Endothelial cell of umbilical vein (primary cell): ENCODE measurements at regions not wholly inside any gene's neighbourhood (a gene's known extent, or its start where the extent isn't known, plus 50 kb on each side); places are given as distances from the start of the nearest gene placed in this dataset.

Experiments used
- BruUV-seq: library from RNA; stranded (reverse); fragments of 400-500 nt; replicated peaks from 2 replicates; lab custom pipeline; 2021; lab: Mats Ljungman, UMichigan
- CTCF ChIA-PET: fragments of 300-600, 350-600 bp; sonication (Branson Sonifier 250); formaldehyde crosslinking; loops from one replicate; lab custom pipeline; 2021; ENCODE audit warnings: antibody characterized with exemption, inconsistent platforms; lab: Charles Lee
- POLR2A ChIA-PET: fragments of 300-600, 350-600 bp; sonication (Branson Sonifier 250); formaldehyde crosslinking; loops from one replicate; lab custom pipeline; 2021; ENCODE audit warnings: antibody characterized with exemption, inconsistent platforms; lab: Charles Lee
- DNase-seq: peaks from one replicate; pipeline ENCODE4 v3.0.0-alpha.2; 2011; ENCODE audit warnings: low read depth, low spot score
- FAIRE-seq: peaks from 2 replicates; lab custom pipeline; 2011; peaks lifted over from hg19 to GRCh38; lab: Jason Lieb, UNC
- H2AFZ ChIP-seq: 2 replicates; pipeline ENCODE4 v1.6.0; 2012; ENCODE audit warnings: low read depth, low read length, control low read depth, inconsistent platforms
- H3K27ac ChIP-seq: 2 replicates; pipeline ENCODE4 v1.5.1; 2011; ENCODE audit warnings: low read depth, mild to moderate bottlenecking, control low read depth, low read length, moderate library complexity; ENCODE audit not compliant: insufficient read depth
- H3K27me3 ChIP-seq, 2 experiments: 2 replicates each; pipeline versions ENCODE4 v1.6.0 to v1.6.1; 2011; ENCODE audit warnings: low read length in 2 of 2, mixed read lengths in 1 of 2; ENCODE audit not compliant: control insufficient read depth in 2 of 2, insufficient read depth in 2 of 2
- H3K36me3 ChIP-seq, 2 experiments: 2 replicates in 1 of 2; 3 replicates in 1 of 2; pipeline ENCODE4 v1.5.1; 2011; ENCODE audit warnings: low read length in 2 of 2, mild to moderate bottlenecking in 1 of 2, moderate library complexity in 1 of 2; ENCODE audit not compliant: control insufficient read depth in 2 of 2, insufficient read depth in 2 of 2; ENCODE audit errors: extremely low read depth in 1 of 2
- H3K4me1 ChIP-seq: 3 replicates; pipeline ENCODE4 v1.5.1; 2011; ENCODE audit warnings: mild to moderate bottlenecking, low read length; ENCODE audit not compliant: control insufficient read depth, insufficient read depth; ENCODE audit errors: extremely low read depth
- H3K4me2 ChIP-seq: 2 replicates; pipeline ENCODE4 v1.6.1; 2011; ENCODE audit warnings: low read length, control low read depth, mixed read lengths; ENCODE audit not compliant: insufficient read depth
- H3K4me3 ChIP-seq, 3 experiments: fragments of 200-600 bp in 1 of 3; sonication (generic), shearing (Covaris generic) in 1 of 3; replicated peaks in 1 of 3; 2 replicates each; pipeline ENCODE4 v1.5.1; 2011 to 2016; ENCODE audit warnings: control low read depth in 3 of 3, low read length in 3 of 3, mild to moderate bottlenecking in 2 of 3, inconsistent platforms in 1 of 3, low read depth in 1 of 3, moderate library complexity in 1 of 3; ENCODE audit not compliant: insufficient read depth in 1 of 3
- H3K79me2 ChIP-seq: 2 replicates; pipeline ENCODE4 v1.6.0; 2012; ENCODE audit warnings: low read length, inconsistent platforms; ENCODE audit not compliant: control insufficient read depth, insufficient read depth
- H3K9ac ChIP-seq: replicated peaks from 2 replicates; pipeline ENCODE3; 2011; ENCODE audit warnings: low read length, control low read depth; ENCODE audit not compliant: insufficient read depth; ENCODE audit errors: extremely low read depth
- H3K9me1 ChIP-seq: replicated peaks from 3 replicates; pipeline ENCODE4 v1.6.0; 2011; ENCODE audit warnings: mild to moderate bottlenecking, low read length; ENCODE audit not compliant: control insufficient read depth, insufficient read depth; ENCODE audit errors: extremely low read depth
- H3K9me3 ChIP-seq: replicated peaks from 2 replicates; pipeline ENCODE4 v1.5.1; 2012; ENCODE audit warnings: low read length, inconsistent platforms; ENCODE audit not compliant: control insufficient read depth, insufficient read depth
- H4K20me1 ChIP-seq: replicated peaks from 2 replicates; pipeline ENCODE3; 2011; ENCODE audit warnings: mild to moderate bottlenecking, low read length; ENCODE audit not compliant: control insufficient read depth, insufficient read depth; ENCODE audit errors: extremely low read depth
- CTCF ChIP-seq, 2 donors: IDR thresholded peaks; 1 replicate in 1 of 2; 2 replicates in 1 of 2; pipeline ENCODE4 v1.5.1; 2011; ENCODE audit warnings: low read length in 2 of 2, mild to moderate bottlenecking in 2 of 2, moderate library complexity in 2 of 2, control low read depth in 1 of 2, inconsistent platforms in 1 of 2, low read depth in 1 of 2; ENCODE audit not compliant: insufficient read depth in 1 of 2; ENCODE audit errors: extremely low read depth in 1 of 2
- EZH2 ChIP-seq: IDR thresholded peaks from 2 replicates; pipeline ENCODE4 v1.6.1; 2012; ENCODE audit warnings: borderline replicate concordance, low read depth, mild to moderate bottlenecking, moderate library complexity, low read length, inconsistent platforms; ENCODE audit not compliant: severe bottlenecking
- FOS ChIP-seq: IDR thresholded peaks from 2 replicates; pipeline ENCODE4 v1.6.1; 2011; ENCODE audit warnings: mild to moderate bottlenecking, low read length, moderate library complexity, borderline replicate concordance; ENCODE audit not compliant: insufficient read depth
- GATA2 ChIP-seq: IDR thresholded peaks from 2 replicates; pipeline ENCODE4 v1.7.0; 2011; ENCODE audit warnings: low read depth, mild to moderate bottlenecking, moderate library complexity, mixed read lengths, low read length; ENCODE audit not compliant: insufficient read length, insufficient read depth
- JUN ChIP-seq: IDR thresholded peaks from 2 replicates; pipeline ENCODE4 v1.6.1; 2011; ENCODE audit warnings: borderline replicate concordance, low read depth; ENCODE audit not compliant: insufficient read length, insufficient read depth
- MAX ChIP-seq: IDR thresholded peaks from 2 replicates; pipeline ENCODE4 v1.6.1; 2011; ENCODE audit not compliant: insufficient read depth, insufficient read length
- MYC ChIP-seq: IDR thresholded peaks from one replicate; pipeline ENCODE4 v1.6.1; 2011; ENCODE audit warnings: mild to moderate bottlenecking, low read depth, low read length
- POLR2A ChIP-seq: IDR thresholded peaks from 2 replicates; pipeline ENCODE4 v1.6.1; 2012; ENCODE audit warnings: low read depth, mild to moderate bottlenecking, control low read depth, low read length
- POLR2AphosphoS5 ChIP-seq: IDR thresholded peaks from 2 replicates; pipeline ENCODE4 v1.6.1; 2012; ENCODE audit warnings: low read depth, mild to moderate bottlenecking, control low read depth, low read length, moderate library complexity; ENCODE audit not compliant: insufficient read depth
- dilution Hi-C: fragments of 300-500 bp; cut with MboI; formaldehyde crosslinking; loops from one replicate; pipeline ENCODE4 v1.15.0; 2019; ENCODE audit warnings: low sequenced_read_pairs; ENCODE audit not compliant: extremely low pct_ligation_motif_present
- intact Hi-C: fragments of 100-400 bp; cut with micrococcal nuclease; formaldehyde crosslinking; loops from one replicate; pipeline ENCODE4 v1.10.0; 2022

- H3K27ac ChIP-seq, result no peak overlapping the region
- intact Hi-C loops (no loop called here), dilution Hi-C loops (no loop called here)
- no peak overlapping the region for H2AFZ ChIP-seq
- no peak for FAIRE-seq
- H3K9ac ChIP-seq, result no peak overlapping the region
- ChIA-PET CTCF (no interaction called here), POLR2A (no interaction called here)
- no TSS peak for BruUV-seq
- no peaks in the 10 kb centered on the region for H3K27me3 ChIP-seq
- H3K9me3 ChIP-seq, result no peaks in the 10 kb centered on the region
- no peak for TF ChIP-seq JUN
- no peak overlapping the region for H3K4me2 ChIP-seq
- no peaks in the 10 kb centered on the region for H3K36me3 ChIP-seq
- no peak for DNase-seq
- no peaks in the 10 kb centered on the region for H3K4me1 ChIP-seq
- H4K20me1 ChIP-seq, result no peaks in the 10 kb centered on the region
- no peaks in the 10 kb centered on the region for H3K9me1 ChIP-seq
- no peaks in the 10 kb centered on the region for H3K79me2 ChIP-seq
- H3K4me3 ChIP-seq, result no peak overlapping the region
These were observed 300.2 kb upstream of the JARID2 start for GRCh38 chr6:14945461-14946185.

- no peaks in the 10 kb centered on the region for H3K79me2 ChIP-seq
- no peaks in the 10 kb centered on the region for H3K4me1 ChIP-seq
- no peak overlapping the region for H3K27ac ChIP-seq
- FAIRE-seq, result no peak
- no peaks in the 10 kb centered on the region for H3K9me3 ChIP-seq
- intact Hi-C loops, result no loop called here
- H2AFZ ChIP-seq, result no peak overlapping the region
- ChIA-PET POLR2A (no interaction called here), CTCF (no interaction called here)
- no peaks in the 10 kb centered on the region for H4K20me1 ChIP-seq
- no peak overlapping the region for H3K4me3 ChIP-seq
- H3K27me3 ChIP-seq, result no peaks in the 10 kb centered on the region
- no peak for DNase-seq
- TF ChIP-seq GATA2, result no peak
- TF ChIP-seq JUN, result no peak
- TF ChIP-seq POLR2A, result no peak
- no peak for TF ChIP-seq POLR2AphosphoS5
- TF ChIP-seq EZH2, result no peak
- TF ChIP-seq CTCF (IDR thresholded peaks at IDR 0.05; ENCODE audit: extremely low read depth in 1 of 2, insufficient read depth in 1 of 2, low read depth in 1 of 2, low read length in 2 of 2), result no peak
- no peak for TF ChIP-seq MAX
- no peak for TF ChIP-seq FOS
- no peak for TF ChIP-seq MYC
- no peak overlapping the region for H3K4me2 ChIP-seq
- no peaks in the 10 kb centered on the region for H3K9me1 ChIP-seq
- no TSS peak for BruUV-seq
- H3K36me3 ChIP-seq, result no peaks in the 10 kb centered on the region
- H3K9ac ChIP-seq, result no peak overlapping the region
- dilution Hi-C loops, result no loop called here
These were observed 299.1 kb upstream of the JARID2 start for GRCh38 chr6:14946753-14947152.
